Stimulated activated effector memory CD8-positive, alpha-beta T cell treated with anti-CD3 and anti-CD28 coated beads, Interleukin-12 subunit alpha, Interleukin-12 subunit beta, amount 100 ng/mL, for 72 hours (primary cell): ENCODE measurements at regions not wholly inside any gene's neighbourhood (a gene's known extent, or its start where the extent isn't known, plus 50 kb on each side); places are given as distances from the start of the nearest gene placed in this dataset.

Experiments used
- ATAC-seq: fragments of 150-1000 bp; cut with Tn5 transposase; 2 replicates; pipeline ENCODE4 v1.10.0; 2021
- DNase-seq, 2 donors: peaks; one replicate each; pipeline ENCODE4 v3.0.0; 2021 to 2022; ENCODE audit warnings: low spot score in 2 of 2
- H3K27ac Mint-ChIP-seq: one replicate; pipeline ENCODE4 v1.8.0; 2022; ENCODE audit warnings: mild to moderate bottlenecking, mixed read lengths
- H3K36me3 Mint-ChIP-seq: one replicate; pipeline ENCODE4 v1.8.0; 2022; ENCODE audit warnings: mild to moderate bottlenecking, mixed read lengths
- H3K4me1 Mint-ChIP-seq: one replicate; pipeline ENCODE4 v1.8.0; 2022; ENCODE audit warnings: mixed read lengths
- H3K4me3 Mint-ChIP-seq: one replicate; pipeline ENCODE4 v1.8.0; 2022; ENCODE audit warnings: mild to moderate bottlenecking, mixed read lengths
- H3K9me3 Mint-ChIP-seq: one replicate; pipeline ENCODE4 v1.8.0; 2022; ENCODE audit warnings: mixed read lengths

GRCh38 chr2:217685255-217685605, 317.6 kb downstream of the TNS1 start:
- Mint-ChIP-seq H3K27ac (no peak overlapping the region), H3K36me3 (no peaks in the 10 kb centered on the region), H3K4me1 (no peaks in the 10 kb centered on the region), H3K4me3 (no peak overlapping the region), H3K9me3 (no peaks in the 10 kb centered on the region)
- DNase-seq (no peak), ATAC-seq (no peak)

GRCh38 chr2:217684431-217685254, 318.2 kb downstream of the TNS1 start:
- no peak for ATAC-seq
- no peaks in the 10 kb centered on the region for H3K4me1 Mint-ChIP-seq
- no peaks in the 10 kb centered on the region for H3K36me3 Mint-ChIP-seq
- no peak for DNase-seq
- no peak overlapping the region for H3K4me3 Mint-ChIP-seq
- no peaks in the 10 kb centered on the region for H3K9me3 Mint-ChIP-seq
- no peak overlapping the region for H3K27ac Mint-ChIP-seq

- Mint-ChIP-seq H3K36me3 (no peaks in the 10 kb centered on the region), H3K27ac (no peak overlapping the region)
Observed at GRCh38 chr2:217683106-217683870, 319.5 kb downstream of the TNS1 start.

GRCh38 chr2:217681791-217682190, 321.0 kb downstream of the TNS1 start:
- ATAC-seq: no peak
- no peak for DNase-seq
- Mint-ChIP-seq H3K36me3 (no peaks in the 10 kb centered on the region), H3K4me1 (no peaks in the 10 kb centered on the region), H3K4me3 (no peak overlapping the region), H3K27ac (no peak overlapping the region), H3K9me3 (no peaks in the 10 kb centered on the region)

More at GRCh38 chr2:217683106-217683870, 319.5 kb downstream of the TNS1 start:
- Mint-ChIP-seq H3K4me1 (no peaks in the 10 kb centered on the region), H3K9me3 (no peaks in the 10 kb centered on the region), H3K4me3 (no peak overlapping the region)
- DNase-seq: no peak
- ATAC-seq: no peak

- H3K4me3 Mint-ChIP-seq: no peak overlapping the region
- no peaks in the 10 kb centered on the region for H3K36me3 Mint-ChIP-seq
- H3K27ac Mint-ChIP-seq: no peak overlapping the region
- ATAC-seq (no peak), DNase-seq (no peak)
- no peaks in the 10 kb centered on the region for H3K4me1 Mint-ChIP-seq
- no peaks in the 10 kb centered on the region for H3K9me3 Mint-ChIP-seq
Observed at GRCh38 chr2:217680381-217680780, 322.4 kb downstream of the TNS1 start.

GRCh38 chr2:217673627-217674026, 329.2 kb downstream of the TNS1 start:
- DNase-seq (no peak), ATAC-seq (no peak)
- no peaks in the 10 kb centered on the region for H3K36me3 Mint-ChIP-seq
- no peak overlapping the region for H3K4me3 Mint-ChIP-seq
- H3K4me1 Mint-ChIP-seq: no peaks in the 10 kb centered on the region
- no peak overlapping the region for H3K27ac Mint-ChIP-seq
- H3K9me3 Mint-ChIP-seq: peaks cover 4% of the 10 kb centered on the region

GRCh38 chr2:217672472-217672871, 330.3 kb downstream of the TNS1 start:
- DNase-seq (no peak), ATAC-seq (no peak)
- no peak overlapping the region for H3K4me3 Mint-ChIP-seq
- H3K9me3 Mint-ChIP-seq: peaks cover 4% of the 10 kb centered on the region
- no peaks in the 10 kb centered on the region for H3K4me1 Mint-ChIP-seq
- H3K27ac Mint-ChIP-seq: no peak overlapping the region
- H3K36me3 Mint-ChIP-seq: no peaks in the 10 kb centered on the region

GRCh38 chr2:217671871-217672270, 330.9 kb downstream of the TNS1 start:
- H3K27ac Mint-ChIP-seq: no peak overlapping the region
- no peaks in the 10 kb centered on the region for H3K36me3 Mint-ChIP-seq
- peaks cover 4% of the 10 kb centered on the region for H3K9me3 Mint-ChIP-seq
- no peaks in the 10 kb centered on the region for H3K4me1 Mint-ChIP-seq
- H3K4me3 Mint-ChIP-seq: no peak overlapping the region
- DNase-seq (no peak), ATAC-seq (no peak)

- Mint-ChIP-seq H3K4me1 (no peaks in the 10 kb centered on the region), H3K27ac (no peak overlapping the region), H3K4me3 (no peak overlapping the region), H3K36me3 (no peaks in the 10 kb centered on the region), H3K9me3 (peaks cover 4% of the 10 kb centered on the region)
- no peak for DNase-seq
- ATAC-seq: no peak
Observed at GRCh38 chr2:217671075-217671474, 331.7 kb downstream of the TNS1 start.

GRCh38 chr2:217669831-217670230, 333.0 kb downstream of the TNS1 start:
- no peaks in the 10 kb centered on the region for H3K4me1 Mint-ChIP-seq
- no peaks in the 10 kb centered on the region for H3K36me3 Mint-ChIP-seq
- H3K27ac Mint-ChIP-seq: no peak overlapping the region
- H3K9me3 Mint-ChIP-seq: peaks cover 4% of the 10 kb centered on the region
- DNase-seq: no peak
- no peak overlapping the region for H3K4me3 Mint-ChIP-seq
- ATAC-seq: no peak

GRCh38 chr2:217667512-217667911, 335.3 kb downstream of the TNS1 start:
- no peak for DNase-seq

GRCh38 chr2:217667035-217667434, 335.8 kb downstream of the TNS1 start:
- no peaks in the 10 kb centered on the region for H3K4me1 Mint-ChIP-seq
- no peak overlapping the region for H3K27ac Mint-ChIP-seq
- ATAC-seq (no peak), DNase-seq (no peak)
- H3K4me3 Mint-ChIP-seq: no peak overlapping the region
- H3K36me3 Mint-ChIP-seq: no peaks in the 10 kb centered on the region
- H3K9me3 Mint-ChIP-seq: peaks cover 3% of the 10 kb centered on the region

More at GRCh38 chr2:217667512-217667911, 335.3 kb downstream of the TNS1 start:
- no peak overlapping the region for H3K27ac Mint-ChIP-seq
- H3K4me1 Mint-ChIP-seq: no peaks in the 10 kb centered on the region
- no peak overlapping the region for H3K4me3 Mint-ChIP-seq
- peaks cover 3% of the 10 kb centered on the region for H3K9me3 Mint-ChIP-seq
- H3K36me3 Mint-ChIP-seq: no peaks in the 10 kb centered on the region
- no peak for ATAC-seq

- ATAC-seq (peak; percentile 57), DNase-seq (no peak)
- Mint-ChIP-seq H3K9me3 (peaks cover 3% of the 10 kb centered on the region), H3K4me3 (no peak overlapping the region), H3K4me1 (no peaks in the 10 kb centered on the region), H3K27ac (no peak overlapping the region), H3K36me3 (no peaks in the 10 kb centered on the region)
Observed at GRCh38 chr2:217666338-217666737, 336.5 kb downstream of the TNS1 start.

- H3K4me3 Mint-ChIP-seq: no peak overlapping the region
- DNase-seq (no peak), ATAC-seq (no peak)
- H3K9me3 Mint-ChIP-seq: peaks cover 3% of the 10 kb centered on the region
- no peak overlapping the region for H3K27ac Mint-ChIP-seq
- H3K4me1 Mint-ChIP-seq: no peaks in the 10 kb centered on the region
- H3K36me3 Mint-ChIP-seq: no peaks in the 10 kb centered on the region
Observed at GRCh38 chr2:217664761-217665160, 338.0 kb downstream of the TNS1 start.

GRCh38 chr2:217662984-217663602, 339.7 kb downstream of the TNS1 start:
- Mint-ChIP-seq H3K4me1 (no peaks in the 10 kb centered on the region), H3K27ac (no peak overlapping the region), H3K9me3 (peaks cover 3% of the 10 kb centered on the region), H3K36me3 (no peaks in the 10 kb centered on the region), H3K4me3 (no peak overlapping the region)
- DNase-seq (no peak), ATAC-seq (no peak)

- ATAC-seq: no peak
- H3K36me3 Mint-ChIP-seq: no peaks in the 10 kb centered on the region
- H3K9me3 Mint-ChIP-seq: peaks cover 3% of the 10 kb centered on the region
- DNase-seq: no peak
- no peak overlapping the region for H3K27ac Mint-ChIP-seq
- H3K4me1 Mint-ChIP-seq: no peaks in the 10 kb centered on the region
- H3K4me3 Mint-ChIP-seq: no peak overlapping the region
Observed at GRCh38 chr2:217661378-217661777, 341.4 kb downstream of the TNS1 start.
